SK-N-MC (cell line): ENCODE measurements at regions not wholly inside any gene's neighbourhood (a gene's known extent, or its start where the extent isn't known, plus 50 kb on each side); places are given as distances from the start of the nearest gene placed in this dataset.

Source experiments
- EZH2 ChIP-seq: fragments of 200-600 bp; sonication (generic); IDR thresholded peaks from one replicate; pipeline ENCODE4 v1.6.1; 2017; ENCODE audit warnings: antibody characterized with exemption
- FOXP2 ChIP-seq: optimal IDR thresholded peaks from 2 replicates; pipeline ENCODE3; 2011; ENCODE audit warnings: mild to moderate bottlenecking, moderate library complexity; ENCODE audit not compliant: insufficient read depth; ENCODE audit errors: extremely low read length, control extremely low read depth
- POLR2AphosphoS5 ChIP-seq: IDR thresholded peaks from 2 replicates; pipeline ENCODE4 v1.6.1; 2012; ENCODE audit warnings: mild to moderate bottlenecking, low read depth, low read length, borderline replicate concordance

- TF ChIP-seq POLR2AphosphoS5 (no peak), EZH2 (no peak), FOXP2 (no peak)
Measured at GRCh38 chr3:72698154-72698917, 149.9 kb downstream of the SHQ1 start.
